ENCODE measurements at regions not wholly inside any gene's neighbourhood (a gene's known extent, or its start where the extent isn't known, plus 50 kb on each side); places are given as distances from the start of the nearest gene placed in this dataset.

GRCh38 chr11:70763606-70764005 is 365.3 kb downstream of the CTTN start:
- ATAC-seq (no peak), DNase-seq (no peak)
- TF ChIP-seq, protein P1, sequence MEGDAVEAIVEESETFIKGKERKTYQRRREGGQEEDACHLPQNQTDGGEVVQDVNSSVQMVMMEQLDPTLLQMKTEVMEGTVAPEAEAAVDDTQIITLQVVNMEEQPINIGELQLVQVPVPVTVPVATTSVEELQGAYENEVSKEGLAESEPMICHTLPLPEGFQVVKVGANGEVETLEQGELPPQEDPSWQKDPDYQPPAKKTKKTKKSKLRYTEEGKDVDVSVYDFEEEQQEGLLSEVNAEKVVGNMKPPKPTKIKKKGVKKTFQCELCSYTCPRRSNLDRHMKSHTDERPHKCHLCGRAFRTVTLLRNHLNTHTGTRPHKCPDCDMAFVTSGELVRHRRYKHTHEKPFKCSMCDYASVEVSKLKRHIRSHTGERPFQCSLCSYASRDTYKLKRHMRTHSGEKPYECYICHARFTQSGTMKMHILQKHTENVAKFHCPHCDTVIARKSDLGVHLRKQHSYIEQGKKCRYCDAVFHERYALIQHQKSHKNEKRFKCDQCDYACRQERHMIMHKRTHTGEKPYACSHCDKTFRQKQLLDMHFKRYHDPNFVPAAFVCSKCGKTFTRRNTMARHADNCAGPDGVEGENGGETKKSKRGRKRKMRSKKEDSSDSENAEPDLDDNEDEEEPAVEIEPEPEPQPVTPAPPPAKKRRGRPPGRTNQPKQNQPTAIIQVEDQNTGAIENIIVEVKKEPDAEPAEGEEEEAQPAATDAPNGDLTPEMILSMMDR (IDR thresholded peaks at IDR 0.05) = no peak
- intact Hi-C loops (cut with DNase I) = no loop called here
- H3K4me1 ChIP-seq = no peaks in the 10 kb centered on the region
- no peaks in the 10 kb centered on the region for H3K27me3 ChIP-seq (ENCODE audit: low read depth)
- H3K36me3 ChIP-seq = no peaks in the 10 kb centered on the region
- no peak overlapping the region for H3K27ac ChIP-seq
- H3K9me3 ChIP-seq = no peaks in the 10 kb centered on the region
- H3K4me3 ChIP-seq = no peak overlapping the region

DNA sequence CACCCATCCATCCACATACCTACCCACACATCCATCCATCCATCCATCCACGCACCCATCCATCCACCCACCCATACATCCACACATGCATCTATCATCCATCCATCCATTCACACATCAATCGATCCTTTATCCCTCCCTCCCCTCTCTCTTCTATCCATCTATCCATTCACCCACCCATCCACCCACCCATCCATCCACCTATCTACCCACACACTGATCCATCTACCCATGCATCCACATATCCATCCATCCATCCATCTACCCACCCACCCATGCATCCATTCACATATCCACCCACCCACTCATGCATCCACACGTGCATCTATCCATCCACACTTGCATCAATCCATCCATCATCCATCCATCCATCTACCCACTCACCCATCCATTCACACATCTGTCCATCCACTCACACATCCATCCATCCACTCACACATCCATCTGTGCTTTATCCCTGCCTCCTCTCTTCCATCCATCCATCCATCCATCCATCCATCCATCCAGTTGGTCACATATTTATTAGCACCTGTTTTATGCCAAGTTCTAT is 366.1 kb downstream of the CTTN start:
- Histone ChIP-seq H3K4me1 (no peaks in the 10 kb centered on the region), H3K27me3 (ENCODE audit: low read depth) (no peaks in the 10 kb centered on the region), H3K36me3 (no peaks in the 10 kb centered on the region), H3K27ac (no peak overlapping the region), H3K4me3 (no peak overlapping the region), H3K9me3 (no peaks in the 10 kb centered on the region)
- DNase-seq = no peak
- ATAC-seq = no peak
- intact Hi-C loops (cut with DNase I) = no loop called here
- TF ChIP-seq, protein P1 (IDR thresholded peaks at IDR 0.05) = no peak

GRCh38 chr11:70766901-70767300 is 368.6 kb downstream of the CTTN start:
- Histone ChIP-seq H3K9me3 (no peaks in the 10 kb centered on the region), H3K4me1 (no peaks in the 10 kb centered on the region), H3K36me3 (no peaks in the 10 kb centered on the region), H3K4me3 (no peak overlapping the region), H3K27me3 (ENCODE audit: low read depth) (no peaks in the 10 kb centered on the region), H3K27ac (no peak overlapping the region)
- TF ChIP-seq, protein P1 (IDR thresholded peaks at IDR 0.05) = no peak
- DNase-seq (no peak), ATAC-seq (no peak)
- intact Hi-C loops (cut with DNase I) = no loop called here

GRCh38 chr11:70768346-70769095 is 370.2 kb downstream of the CTTN start:
- H3K9me3 ChIP-seq = no peaks in the 10 kb centered on the region
- H3K36me3 ChIP-seq = no peaks in the 10 kb centered on the region
- TF ChIP-seq, protein P1 (IDR thresholded peaks at IDR 0.05) = no peak
- intact Hi-C loops (cut with DNase I) = no loop called here
- DNase-seq (no peak), ATAC-seq (no peak)
- no peak overlapping the region for H3K27ac ChIP-seq
- no peaks in the 10 kb centered on the region for H3K27me3 ChIP-seq (ENCODE audit: low read depth)
- H3K4me1 ChIP-seq = no peaks in the 10 kb centered on the region
- no peak overlapping the region for H3K4me3 ChIP-seq

DNA sequence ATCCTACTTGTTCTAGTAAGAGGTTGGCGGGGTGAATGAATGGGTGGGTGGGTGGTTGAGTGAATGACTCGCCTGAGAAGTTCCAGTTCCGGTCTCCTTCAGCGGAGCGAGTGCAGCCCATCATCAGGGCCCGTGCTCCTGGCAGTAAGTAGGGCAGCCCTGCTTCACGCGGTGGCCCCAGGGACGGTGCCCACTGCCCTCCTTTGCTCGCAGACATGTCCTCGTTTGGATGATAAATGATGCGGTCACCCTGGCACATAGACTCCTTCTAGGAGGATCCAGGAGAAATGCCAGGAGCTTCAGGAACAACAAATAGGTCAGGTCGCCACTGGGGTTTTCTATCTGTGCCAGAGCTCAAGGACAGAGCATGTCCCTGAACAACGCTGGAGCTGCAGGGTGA is 370.8 kb downstream of the CTTN start:
- Histone ChIP-seq H3K4me3 (no peak overlapping the region), H3K27me3 (ENCODE audit: low read depth) (no peaks in the 10 kb centered on the region), H3K36me3 (no peaks in the 10 kb centered on the region), H3K4me1 (no peaks in the 10 kb centered on the region), H3K9me3 (no peaks in the 10 kb centered on the region), H3K27ac (no peak overlapping the region)
- ATAC-seq = no peak
- intact Hi-C loops (cut with DNase I) = no loop called here
- DNase-seq = no peak
- TF ChIP-seq, protein P1 (IDR thresholded peaks at IDR 0.05) = no peak

Measured in lower lobe of right lung (tissue), 2 donors.